Panc1 (cell line): ENCODE measurements at regions not wholly inside any gene's neighbourhood (a gene's known extent, or its start where the extent isn't known, plus 50 kb on each side); places are given as distances from the start of the nearest gene placed in this dataset.

Experiments
- ATAC-seq: fragments of 200-7000 bp; cut with Tn5 transposase; 2 replicates; pipeline ENCODE4 v1.9.1; 2020; ENCODE audit warnings: mild to moderate bottlenecking, moderate library complexity
- BruUV-seq: library from RNA; stranded (reverse); fragments of 400-500 nt; replicated peaks from 2 replicates; lab custom pipeline; 2021; lab: Mats Ljungman, UMichigan
- CTCF ChIA-PET: fragments of 300-600 bp; sonication (Branson Sonifier 250); formaldehyde crosslinking; loops from one replicate; lab custom pipeline; 2022; ENCODE audit warnings: antibody characterized with exemption; lab: Charles Lee
- POLR2A ChIA-PET: fragments of 300-600 bp; sonication (Branson Sonifier 250); formaldehyde crosslinking; loops from one replicate; lab custom pipeline; 2022; ENCODE audit warnings: antibody characterized with exemption; lab: Charles Lee
- DNase-seq: peaks from one replicate; pipeline ENCODE4 v3.0.0-alpha.2; 2010; ENCODE audit warnings: low read depth, low spot score
- H3K27ac ChIP-seq: 2 replicates; pipeline ENCODE4 v1.5.1; 2011; ENCODE audit warnings: mild to moderate bottlenecking, low read length, inconsistent platforms
- H3K27me3 ChIP-seq: fragments of 200-500 bp; sonication (Bioruptor generic); 2 replicates; pipeline ENCODE4 v1.6.0; 2014; ENCODE audit warnings: low read length, inconsistent platforms; ENCODE audit not compliant: control insufficient read depth, insufficient read depth
- H3K36me3 ChIP-seq: fragments of 200-500 bp; sonication (Bioruptor generic); 2 replicates; pipeline ENCODE4 v1.5.1; 2014; ENCODE audit warnings: inconsistent platforms, mild to moderate bottlenecking, low read length, moderate library complexity; ENCODE audit not compliant: control insufficient read depth, insufficient read depth
- H3K4me1 ChIP-seq: 2 replicates; pipeline ENCODE4 v1.5.1; 2011; ENCODE audit warnings: inconsistent platforms, mild to moderate bottlenecking, low read length, moderate library complexity; ENCODE audit not compliant: control insufficient read depth, insufficient read depth
- H3K4me3 ChIP-seq, 2 experiments: 2 replicates each; pipeline ENCODE4 v1.5.1; 2011 to 2012; ENCODE audit warnings: low read depth in 2 of 2, low read length in 2 of 2, mild to moderate bottlenecking in 2 of 2, inconsistent platforms in 1 of 2, moderate library complexity in 1 of 2
- H3K9me3 ChIP-seq: fragments of 200-500 bp; sonication (Bioruptor generic); 2 replicates; pipeline ENCODE4 v1.5.1; 2014; ENCODE audit warnings: low read depth, mild to moderate bottlenecking, inconsistent platforms, low read length, moderate library complexity; ENCODE audit not compliant: control insufficient read depth, insufficient read depth
- CTCF ChIP-seq: fragments of 450-650 bp; IDR thresholded peaks from 2 replicates; pipeline ENCODE4 v1.5.1; 2017; ENCODE audit warnings: mild to moderate bottlenecking
- POLR2AphosphoS5 ChIP-seq: IDR thresholded peaks from 2 replicates; pipeline ENCODE4 v1.6.1; 2012; ENCODE audit warnings: mild to moderate bottlenecking, low read depth, low read length, moderate library complexity
- REST ChIP-seq, 2 experiments: IDR thresholded peaks; 2 replicates each; pipeline ENCODE4 v1.6.1; 2011 to 2012; ENCODE audit warnings: low read depth in 2 of 2, control low read depth in 1 of 2, low read length in 1 of 2, mild to moderate bottlenecking in 1 of 2, moderate library complexity in 1 of 2; ENCODE audit not compliant: insufficient read depth in 1 of 2
- SIN3A ChIP-seq: IDR thresholded peaks from 2 replicates; pipeline ENCODE4 v1.6.1; 2012; ENCODE audit warnings: low read depth, mild to moderate bottlenecking, low read length, moderate library complexity, borderline replicate concordance; ENCODE audit not compliant: insufficient read depth
- TCF7L2 ChIP-seq: IDR thresholded peaks from 2 replicates; pipeline ENCODE4 v1.6.1; 2011; ENCODE audit warnings: mild to moderate bottlenecking, low read depth, low read length, inconsistent platforms
- in situ Hi-C: cut with HindIII; loops from 2 replicates; pipeline ENCODE4 v1.10.0; 2016; ENCODE audit warnings: low sequenced_read_pairs, low pct_unique_long_range_greater_than_20kb
- intact Hi-C: fragments of 100-400 bp; cut with micrococcal nuclease; formaldehyde crosslinking; loops from one replicate; pipeline ENCODE4 v1.10.0; 2022; ENCODE audit not compliant: unreplicated experiment

GRCh38 chr7:67620216-67620933 is 623.7 kb downstream of the TYW1 start:
- intact Hi-C loops (no loop called here), in situ Hi-C loops (no loop called here)
- no peak for ATAC-seq
- no peaks in the 10 kb centered on the region for H3K4me1 ChIP-seq
- no peak overlapping the region for H3K27ac ChIP-seq
- peaks cover 3% of the 10 kb centered on the region for H3K27me3 ChIP-seq
- ChIA-PET POLR2A (no interaction called here), CTCF (no interaction called here)
- no peaks in the 10 kb centered on the region for H3K36me3 ChIP-seq
- no peak for DNase-seq
- TF ChIP-seq REST (IDR thresholded peaks at IDR 0.05; ENCODE audit: insufficient read depth in 1 of 2, low read depth in 2 of 2, low read length in 1 of 2) (no peak), TCF7L2 (no peak), POLR2AphosphoS5 (no peak), CTCF (no peak), SIN3A (no peak)
- H3K9me3 ChIP-seq = no peaks in the 10 kb centered on the region
- no TSS peak for BruUV-seq
- H3K4me3 ChIP-seq = no peak overlapping the region

GRCh38 chr7:67621704-67622103 is 625.1 kb downstream of the TYW1 start:
- intact Hi-C loops = no loop called here

More at GRCh38 chr7:67621704-67622103, 625.1 kb downstream of the TYW1 start:
- no peaks in the 10 kb centered on the region for H3K9me3 ChIP-seq
- CTCF ChIA-PET = no interaction called here
- TF ChIP-seq POLR2AphosphoS5 = no peak
- no peak for TF ChIP-seq REST (IDR thresholded peaks at IDR 0.05; ENCODE audit: insufficient read depth in 1 of 2, low read depth in 2 of 2, low read length in 1 of 2)
- no peak for TF ChIP-seq TCF7L2
- TF ChIP-seq SIN3A = no peak
- no peak for TF ChIP-seq CTCF
- ATAC-seq (no peak), DNase-seq (no peak)
- BruUV-seq = no TSS peak
- POLR2A ChIA-PET = no interaction called here
- H3K27me3 ChIP-seq = no peaks in the 10 kb centered on the region; the same call in 1 of the 2 replicates
- H3K36me3 ChIP-seq = no peaks in the 10 kb centered on the region
- no peak overlapping the region for H3K4me3 ChIP-seq
- H3K4me1 ChIP-seq = no peaks in the 10 kb centered on the region
- in situ Hi-C loops = no loop called here
- no peak overlapping the region for H3K27ac ChIP-seq
